OCI-LY3 (cell line): ENCODE measurements at regions not wholly inside any gene's neighbourhood (a gene's known extent, or its start where the extent isn't known, plus 50 kb on each side); places are given as distances from the start of the nearest gene placed in this dataset.
"Not testable (repeated sequence)": the region's sequence is repeated elsewhere in the genome, so short reads cannot be mapped to it uniquely, and the experiment has no call there.

ENCODE experiments used
- H2AFZ ChIP-seq: fragments of 200-600, 300-600 bp; shearing (Covaris generic); 2 replicates; pipeline ENCODE4 v1.6.0; 2014; ENCODE audit warnings: antibody characterized with exemption, low read depth, low read length
- H3K27ac ChIP-seq: fragments of 200-600, 300-600 bp; sonication (generic); 2 replicates; pipeline ENCODE4 v1.5.1; 2014; ENCODE audit warnings: mild to moderate bottlenecking, low read length, moderate library complexity, mixed read lengths
- H3K27me3 ChIP-seq: fragments of 200-600, 300-600 bp; sonication (generic); 2 replicates; pipeline ENCODE4 v1.6.1; 2014; ENCODE audit warnings: low read depth, low read length, mixed read lengths
- H3K36me3 ChIP-seq: fragments of 200-600, 300-600 bp; sonication (generic); replicated peaks from 2 replicates; pipeline ENCODE3; 2014; ENCODE audit warnings: low read depth, low read length, mixed read lengths
- H3K4me1 ChIP-seq: fragments of 300-600, 200-600 bp; sonication (generic); 2 replicates; pipeline ENCODE4 v1.6.1; 2014; ENCODE audit warnings: low read length, mixed read lengths
- H3K4me2 ChIP-seq: fragments of 200-600, 300-600 bp; sonication (generic); 2 replicates; pipeline ENCODE4 v1.6.1; 2014; ENCODE audit warnings: low read length, mixed read lengths
- H3K4me3 ChIP-seq: fragments of 300-600, 200-600 bp; sonication (generic); 2 replicates; pipeline ENCODE4 v1.5.1; 2014; ENCODE audit warnings: antibody characterized with exemption, mild to moderate bottlenecking, low read length, moderate library complexity
- H3K79me2 ChIP-seq: fragments of 300-600, 200-600 bp; shearing (Covaris generic); 2 replicates; pipeline ENCODE4 v1.6.1; 2014; ENCODE audit warnings: mild to moderate bottlenecking, low read length, mixed read lengths
- H3K9ac ChIP-seq: fragments of 300-600, 200-600 bp; shearing (Covaris generic); 2 replicates; pipeline ENCODE4 v1.6.0; 2014; ENCODE audit warnings: mild to moderate bottlenecking, low read length, moderate library complexity
- H3K9me3 ChIP-seq: fragments of 200-600, 300-600 bp; shearing (Covaris generic); 2 replicates; pipeline ENCODE4 v1.6.1; 2014; ENCODE audit warnings: low read length, mixed read lengths; ENCODE audit not compliant: insufficient read depth
- H4K20me1 ChIP-seq: fragments of 200-600, 300-600 bp; sonication (generic); 2 replicates; pipeline ENCODE4 v1.6.1; 2016; ENCODE audit warnings: low read length, mixed read lengths; ENCODE audit not compliant: insufficient read depth
- CTCF ChIP-seq: fragments of 200-600, 300-600 bp; sonication (generic); IDR thresholded peaks from 2 replicates; pipeline ENCODE4 v1.5.1; 2014; ENCODE audit warnings: antibody characterized with exemption, low read length, low read depth
- EZH2phosphoT487 ChIP-seq: fragments of 200-600 bp; shearing (Covaris generic); IDR thresholded peaks from 2 replicates; pipeline ENCODE4 v1.6.1; 2018; ENCODE audit warnings: antibody characterized with exemption, mixed run types, low read depth

GRCh38 chr6:159639721-159640120, 53.3 kb downstream of the SOD2 start:
- no peaks in the 10 kb centered on the region for H3K4me1 ChIP-seq
- no peak overlapping the region for H3K9ac ChIP-seq
- H3K27ac ChIP-seq = no peak overlapping the region
- H4K20me1 ChIP-seq = no peaks in the 10 kb centered on the region
- H3K4me3 ChIP-seq = no peak overlapping the region
- TF ChIP-seq EZH2phosphoT487 (no peak), CTCF (no peak)
- H3K79me2 ChIP-seq = no peaks in the 10 kb centered on the region
- H3K4me2 ChIP-seq = no peak overlapping the region
- H2AFZ ChIP-seq = no peak overlapping the region
- H3K36me3 ChIP-seq = no peaks in the 10 kb centered on the region
- H3K27me3 ChIP-seq = no peaks in the 10 kb centered on the region
- no peaks in the 10 kb centered on the region for H3K9me3 ChIP-seq

- TF ChIP-seq CTCF (peak; percentile 51), EZH2phosphoT487 (no peak)
- Histone ChIP-seq H3K9me3 (no peaks in the 10 kb centered on the region), H2AFZ (no peak overlapping the region), H3K27ac (no peak overlapping the region), H3K4me3 (no peak overlapping the region), H3K9ac (no peak overlapping the region), H3K4me1 (no peaks in the 10 kb centered on the region), H3K79me2 (no peaks in the 10 kb centered on the region), H3K27me3 (no peaks in the 10 kb centered on the region), H3K36me3 (no peaks in the 10 kb centered on the region), H4K20me1 (no peaks in the 10 kb centered on the region), H3K4me2 (no peak overlapping the region)
Measured at GRCh38 chr6:159633196-159633595, 59.8 kb downstream of the SOD2 start.

GRCh38 chr6:159631886-159632285, 61.2 kb downstream of the SOD2 start:
- Histone ChIP-seq H3K9ac (no peak overlapping the region), H3K27ac (no peak overlapping the region), H3K4me1 (no peaks in the 10 kb centered on the region), H3K27me3 (no peaks in the 10 kb centered on the region), H3K4me3 (no peak overlapping the region), H3K79me2 (no peaks in the 10 kb centered on the region), H4K20me1 (no peaks in the 10 kb centered on the region), H3K36me3 (no peaks in the 10 kb centered on the region), H3K9me3 (no peaks in the 10 kb centered on the region), H3K4me2 (no peak overlapping the region), H2AFZ (no peak overlapping the region)
- TF ChIP-seq EZH2phosphoT487 (no peak), CTCF (no peak)

GRCh38 chr6:159627939-159628338, 65.1 kb downstream of the SOD2 start:
- Histone ChIP-seq H3K79me2 (no peaks in the 10 kb centered on the region), H3K27me3 (no peaks in the 10 kb centered on the region), H4K20me1 (no peaks in the 10 kb centered on the region), H2AFZ (no peak overlapping the region), H3K36me3 (no peaks in the 10 kb centered on the region), H3K27ac (no peak overlapping the region), H3K9ac (no peak overlapping the region), H3K4me3 (no peak overlapping the region), H3K4me1 (no peaks in the 10 kb centered on the region), H3K9me3 (no peaks in the 10 kb centered on the region), H3K4me2 (no peak overlapping the region)
- TF ChIP-seq CTCF = no peak
- TF ChIP-seq EZH2phosphoT487 = no peak

- not testable (repeated sequence) for H3K4me3 ChIP-seq, H3K4me2 ChIP-seq, H4K20me1 ChIP-seq, H3K27me3 ChIP-seq, H2AFZ ChIP-seq, H3K79me2 ChIP-seq, H3K36me3 ChIP-seq, H3K27ac ChIP-seq, H3K9ac ChIP-seq, H3K4me1 ChIP-seq, H3K9me3 ChIP-seq
Measured at GRCh38 chr6:159626506-159626905, 66.5 kb downstream of the SOD2 start.
